GM18505 (cell line): ENCODE measurements at regions not wholly inside any gene's neighbourhood (a gene's known extent, or its start where the extent isn't known, plus 50 kb on each side); places are given as distances from the start of the nearest gene placed in this dataset.
"Not testable (repeated sequence)": the region's sequence is repeated elsewhere in the genome, so short reads cannot be mapped to it uniquely, and the experiment has no call there.

Experiments used
- ATAC-seq: cut with Tn5 transposase; IDR thresholded peaks from one replicate; pipeline ENCODE4 v1.9.1; 2021; ENCODE audit not compliant: unreplicated experiment
- POLR2A ChIP-seq: IDR thresholded peaks from 4 replicates; pipeline ENCODE4 v1.6.1; 2011; ENCODE audit warnings: borderline replicate concordance; ENCODE audit not compliant: insufficient read depth, insufficient read length; ENCODE audit errors: extremely low read depth

DNA sequence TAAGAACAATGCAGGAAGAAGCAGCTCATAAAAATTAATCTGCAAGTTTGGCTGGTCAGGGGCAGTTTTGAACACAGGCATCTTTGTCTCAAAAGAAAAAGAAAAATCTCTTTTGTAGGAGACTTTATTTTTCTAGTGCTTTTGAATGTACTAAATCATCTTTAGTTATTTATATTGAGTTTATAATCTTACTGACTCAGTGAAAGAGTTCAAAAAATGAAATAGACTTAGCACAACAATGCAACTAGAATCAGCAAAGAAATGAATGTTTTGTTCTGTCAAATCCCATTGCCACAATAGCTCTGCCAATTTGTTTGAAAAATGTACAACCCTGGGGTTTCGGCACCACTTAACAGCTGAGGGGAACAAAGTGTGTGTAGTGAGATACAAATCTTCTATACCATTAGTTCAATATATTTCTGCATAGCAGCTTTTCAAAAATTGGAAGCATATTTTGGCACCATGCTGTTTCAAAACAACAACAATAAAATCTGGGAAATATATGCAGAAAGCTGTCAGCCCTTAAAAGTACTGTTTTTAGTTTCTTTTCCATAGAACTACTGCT lies 1969.1 kb downstream of the MRPL39 start:
- no peak for ATAC-seq

DNA sequence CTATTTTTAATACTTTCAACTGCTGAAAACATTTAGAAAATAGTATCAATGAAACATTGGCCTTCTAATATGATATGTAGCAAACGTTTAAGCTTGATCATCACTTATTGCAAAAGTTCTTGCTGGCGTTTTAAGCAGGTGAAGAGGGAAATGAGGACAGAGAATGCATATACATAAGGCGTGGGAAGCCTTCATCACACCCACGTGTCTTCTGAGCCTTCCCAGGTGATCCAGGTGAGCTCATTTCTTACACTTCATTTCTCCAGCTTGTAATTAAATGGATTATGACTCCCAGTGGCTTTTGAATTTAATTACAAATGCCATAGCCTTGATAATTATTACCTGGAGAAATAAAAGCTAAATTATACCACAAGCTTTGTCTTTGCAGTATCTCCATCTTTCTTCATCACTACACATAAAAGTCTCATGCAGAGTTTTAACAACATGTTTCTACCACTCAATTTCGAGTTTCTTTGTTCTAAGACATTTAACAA lies 1973.8 kb downstream of the MRPL39 start:
- TF ChIP-seq POLR2A: no peak
- ATAC-seq: no peak

More for the DNA sequence above, 1969.1 kb downstream of the MRPL39 start:
- no peak for TF ChIP-seq POLR2A

DNA sequence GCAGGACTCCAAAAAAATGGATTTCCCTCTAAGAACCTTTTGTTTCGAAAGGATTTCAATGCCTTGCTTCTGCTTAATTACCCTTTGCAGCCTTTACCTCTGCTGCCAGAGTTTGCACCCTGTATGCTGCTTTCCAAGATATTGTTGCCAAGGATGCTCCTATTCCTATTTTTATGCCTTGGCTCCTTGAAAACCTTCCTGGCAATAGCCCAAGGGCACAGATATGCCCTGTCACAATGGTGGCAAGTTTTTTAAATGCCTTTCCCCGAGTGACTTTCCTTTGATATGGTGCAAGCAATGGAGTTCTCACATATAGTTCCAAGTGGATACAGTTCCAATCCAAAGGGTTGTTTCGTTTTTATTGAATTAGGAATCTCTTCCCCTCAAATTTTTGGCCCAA lies 1983.0 kb downstream of the MRPL39 start:
- no peak for ATAC-seq
- no peak for TF ChIP-seq POLR2A

DNA sequence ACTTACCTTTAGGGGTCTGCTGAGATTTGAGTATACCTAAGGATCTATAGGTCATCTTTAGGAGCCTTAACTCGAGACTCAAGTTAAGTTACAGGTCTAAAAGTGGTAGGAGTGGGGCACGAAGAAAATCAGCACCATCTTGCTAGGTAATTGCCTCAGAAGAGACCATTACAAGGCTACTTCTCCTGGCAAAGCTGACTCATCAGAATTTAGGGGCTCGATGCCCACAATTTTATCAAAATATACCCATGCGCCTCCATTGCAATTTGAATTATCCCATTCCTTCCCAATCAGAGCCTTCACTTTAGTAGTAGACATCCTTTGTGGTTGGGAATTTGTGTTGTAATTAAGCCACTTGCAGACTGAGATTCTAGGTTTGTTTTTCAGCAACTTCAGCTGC lies 1994.3 kb downstream of the MRPL39 start:
- ATAC-seq: no peak
- TF ChIP-seq POLR2A: no peak

DNA sequence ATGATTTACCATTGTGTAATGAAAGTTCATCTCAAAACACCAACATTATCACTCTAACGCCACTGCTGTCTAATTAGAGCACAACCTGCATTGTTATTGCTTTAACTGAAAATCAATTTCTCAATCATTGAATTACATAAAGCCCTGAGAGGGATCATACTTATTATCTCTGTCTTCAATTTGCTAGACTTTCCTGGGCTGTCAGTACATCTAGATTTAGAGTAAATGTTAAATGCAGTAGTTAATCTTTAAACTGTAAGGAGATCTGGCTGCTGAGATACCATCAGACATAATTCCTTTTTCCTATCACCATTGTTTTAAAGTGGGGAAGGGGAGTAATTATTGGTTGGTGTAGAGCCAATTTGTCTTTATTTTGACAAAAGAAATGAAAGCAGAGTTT lies 1995.1 kb downstream of the MRPL39 start:
- TF ChIP-seq POLR2A: no peak
- no peak for ATAC-seq

DNA sequence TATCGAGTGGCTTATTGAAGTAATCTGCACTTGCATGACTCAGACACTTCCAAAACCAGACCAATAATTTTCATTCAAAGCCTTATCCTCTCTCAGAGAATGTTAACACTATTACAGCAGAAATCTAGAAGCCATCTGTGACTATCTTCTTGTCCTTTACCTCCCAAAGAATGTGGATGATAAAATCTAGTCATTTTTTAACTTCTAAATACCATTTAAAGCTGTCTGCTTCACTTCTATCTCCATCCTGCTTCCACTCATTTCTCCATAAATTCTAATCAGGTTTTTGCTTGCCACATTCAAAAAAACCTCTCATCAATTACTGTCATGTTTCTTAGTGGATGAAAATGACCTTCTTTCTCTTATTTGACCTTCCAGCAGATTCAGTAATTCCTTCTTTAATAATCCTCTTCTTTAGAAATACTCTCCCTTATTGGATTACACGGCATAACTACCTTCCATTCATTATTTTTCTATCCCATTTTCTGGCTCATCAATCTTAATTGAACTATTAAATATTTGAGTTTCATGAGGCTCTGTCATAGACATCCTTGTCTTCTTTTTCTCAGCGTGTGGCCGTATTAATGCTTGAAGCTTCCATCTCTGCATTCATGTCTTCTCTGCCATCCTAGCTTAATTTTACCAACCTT lies 1999.4 kb downstream of the MRPL39 start:
- ATAC-seq: no peak
- no peak for TF ChIP-seq POLR2A

DNA sequence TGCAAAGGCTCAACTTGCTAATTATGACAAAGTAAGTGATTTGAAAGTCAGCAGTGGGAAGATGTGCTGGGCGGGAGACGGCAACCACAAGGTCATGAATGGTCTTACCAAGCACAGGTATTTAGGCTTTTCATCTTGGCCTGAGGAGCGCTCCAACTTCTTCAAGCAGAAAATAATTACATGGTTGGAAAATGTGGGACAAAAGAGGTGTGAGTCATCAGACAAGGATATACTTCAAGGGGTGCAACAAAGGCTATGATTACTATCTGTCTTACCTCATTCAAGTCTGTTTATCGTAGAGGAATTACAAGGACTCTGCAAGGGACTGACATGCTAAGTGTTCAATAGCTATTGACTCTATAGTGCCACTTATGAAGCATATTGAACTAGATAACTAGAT lies 2005.7 kb downstream of the MRPL39 start:
- no peak for TF ChIP-seq POLR2A
- no peak for ATAC-seq

DNA sequence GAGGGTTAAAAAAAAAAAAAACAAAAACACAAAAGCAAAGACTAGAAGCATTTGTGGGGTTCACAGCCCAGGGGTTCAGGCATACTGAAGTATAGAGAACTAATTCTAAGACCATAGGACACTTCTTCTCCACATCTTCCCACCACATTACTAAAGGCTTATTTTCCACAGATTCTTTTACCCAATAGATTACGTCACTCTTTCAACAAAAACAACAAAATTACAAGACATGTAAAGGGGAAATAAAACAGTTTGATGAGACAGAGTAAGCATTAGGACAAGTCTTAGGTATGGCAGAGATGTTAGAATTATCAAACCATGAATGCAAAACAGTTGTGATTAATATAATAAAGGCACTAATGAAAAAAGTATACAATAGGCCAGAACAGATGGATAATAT lies 2013.7 kb downstream of the MRPL39 start:
- ATAC-seq: no peak
- TF ChIP-seq POLR2A: no peak

DNA sequence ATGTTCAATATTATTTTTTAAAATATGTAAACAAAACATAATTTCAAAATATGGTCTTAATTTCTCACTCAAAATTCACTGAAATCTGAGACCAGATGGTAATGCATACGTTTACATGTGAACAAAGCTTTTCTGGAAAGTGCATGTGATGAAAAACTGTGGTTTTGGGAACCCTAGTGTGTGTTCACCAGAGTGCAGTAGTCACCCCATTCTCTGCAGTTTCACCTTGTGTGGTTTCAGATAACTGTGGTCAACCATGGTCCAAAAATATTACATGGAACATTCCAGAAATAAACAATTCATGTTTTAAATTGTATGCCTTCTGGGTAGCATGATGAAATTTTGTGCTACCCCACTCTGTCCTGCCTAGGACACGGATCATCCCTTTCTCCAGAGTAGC lies 2021.9 kb downstream of the MRPL39 start:
- no peak for ATAC-seq
- no peak for TF ChIP-seq POLR2A

DNA sequence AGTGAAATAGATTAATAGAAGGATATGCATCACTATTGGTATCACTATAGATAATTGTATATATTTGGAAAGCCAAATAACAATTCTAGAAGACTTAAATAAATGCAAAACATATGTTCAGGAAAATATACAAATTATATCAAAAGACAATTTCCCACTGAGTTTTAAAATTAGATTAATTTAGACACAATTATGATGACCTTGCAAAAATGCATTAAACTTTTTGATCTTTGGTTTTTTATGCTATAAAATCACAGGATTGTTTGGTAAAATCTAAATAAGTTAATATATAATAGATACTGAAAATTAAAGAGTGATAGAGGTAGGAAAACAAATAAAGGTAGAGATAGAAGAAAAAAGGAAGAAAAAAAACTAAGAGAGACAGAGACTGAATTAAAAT lies 2027.7 kb downstream of the MRPL39 start:
- TF ChIP-seq POLR2A: no peak
- ATAC-seq: no peak

DNA sequence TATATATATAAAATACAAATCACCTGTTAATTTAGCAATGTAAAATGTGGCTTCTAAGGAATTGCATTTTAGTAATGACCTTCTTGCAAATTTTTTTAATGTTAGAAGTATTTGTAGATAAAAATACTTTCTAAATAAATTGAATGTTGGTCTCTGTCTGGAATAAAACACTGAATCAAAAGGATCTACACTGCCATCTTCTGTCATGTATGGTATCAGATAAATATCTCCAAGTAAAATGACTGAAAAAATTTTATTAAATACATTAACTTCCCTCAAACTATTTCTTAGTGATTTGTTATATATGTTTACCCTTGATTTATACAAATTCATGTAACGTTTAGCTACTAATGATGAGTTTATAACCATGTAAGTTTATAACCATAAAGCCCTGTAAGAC lies 2029.3 kb downstream of the MRPL39 start:
- TF ChIP-seq POLR2A: no peak
- ATAC-seq: no peak

DNA sequence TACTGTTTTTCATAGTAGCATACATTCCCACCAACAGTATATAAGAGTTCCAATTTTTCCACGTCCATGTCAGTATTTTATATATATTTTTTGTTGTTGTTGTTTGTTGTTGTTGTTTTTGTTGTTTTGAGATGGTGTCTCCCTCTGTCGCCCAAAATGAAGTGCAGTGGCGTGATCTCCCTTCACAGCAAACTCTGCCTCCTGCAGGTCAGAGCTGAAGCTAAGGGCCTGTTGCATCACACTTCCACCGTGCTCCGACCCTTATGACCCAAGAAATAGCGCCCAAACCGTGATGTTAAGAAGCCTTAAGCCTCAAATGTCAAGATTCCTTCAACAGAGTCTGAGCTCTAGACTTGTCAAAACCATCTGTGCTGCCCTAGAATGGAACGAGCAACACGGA lies 2032.3 kb downstream of the MRPL39 start:
- no peak for TF ChIP-seq POLR2A
- no peak for ATAC-seq

DNA sequence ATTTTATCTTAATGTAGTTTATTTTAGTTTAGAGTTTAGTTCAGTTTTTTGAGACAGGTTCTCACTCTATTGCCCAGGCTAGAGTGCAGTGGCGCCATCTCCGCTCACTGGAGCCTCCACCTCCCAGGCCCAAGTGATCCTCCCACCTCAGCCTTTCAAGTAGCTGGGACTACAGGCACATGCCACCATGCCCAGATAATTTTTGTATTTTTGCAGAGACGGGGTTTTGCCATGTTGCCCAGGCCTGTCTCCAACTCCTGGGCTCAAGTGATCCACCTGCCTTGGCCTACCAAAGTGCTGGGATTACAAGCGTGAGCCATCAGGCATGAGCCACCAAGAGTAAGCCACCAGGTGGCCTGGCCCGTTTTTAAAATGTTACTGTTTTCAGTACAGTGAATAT lies 2058.4 kb downstream of the MRPL39 start:
- not testable (repeated sequence) for ATAC-seq

DNA sequence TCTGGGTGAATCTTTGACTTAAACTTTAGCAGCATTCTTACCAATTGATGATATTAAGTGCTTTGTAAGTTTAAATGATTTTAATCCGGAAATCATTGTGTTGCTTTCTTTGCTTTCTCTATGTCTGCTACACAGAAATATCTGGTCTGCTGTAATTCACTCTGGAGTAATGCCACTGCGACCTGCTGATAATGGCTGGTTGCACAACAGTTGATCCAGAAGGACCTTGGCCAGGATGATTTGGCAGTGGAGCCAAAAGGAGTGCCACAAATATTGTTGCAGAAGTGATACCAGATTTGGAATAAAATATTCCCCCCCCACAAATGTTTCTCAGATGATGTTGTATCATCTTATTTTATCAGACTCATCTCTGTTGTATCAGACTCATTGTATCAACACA lies 2063.9 kb downstream of the MRPL39 start:
- ATAC-seq: no peak
- TF ChIP-seq POLR2A: no peak

DNA sequence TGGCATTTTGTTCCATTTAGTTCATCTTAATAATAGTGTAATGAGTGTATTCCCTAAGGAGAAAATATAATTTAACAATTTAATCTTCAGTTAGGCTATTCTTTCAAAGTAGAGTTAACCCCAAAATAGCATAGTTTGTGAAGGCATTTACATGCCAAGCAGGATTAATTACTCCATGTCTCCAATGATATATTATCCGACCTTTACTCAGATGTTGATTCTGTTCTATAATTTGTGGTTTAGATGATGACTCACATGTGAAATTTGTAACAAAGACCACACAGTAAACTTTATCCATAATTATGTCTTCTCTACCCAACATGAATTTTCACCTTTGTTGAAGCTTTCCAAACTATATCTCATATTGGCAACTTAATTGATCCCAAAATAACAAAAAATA lies 2065.2 kb downstream of the MRPL39 start:
- ATAC-seq: no peak
- no peak for TF ChIP-seq POLR2A

DNA sequence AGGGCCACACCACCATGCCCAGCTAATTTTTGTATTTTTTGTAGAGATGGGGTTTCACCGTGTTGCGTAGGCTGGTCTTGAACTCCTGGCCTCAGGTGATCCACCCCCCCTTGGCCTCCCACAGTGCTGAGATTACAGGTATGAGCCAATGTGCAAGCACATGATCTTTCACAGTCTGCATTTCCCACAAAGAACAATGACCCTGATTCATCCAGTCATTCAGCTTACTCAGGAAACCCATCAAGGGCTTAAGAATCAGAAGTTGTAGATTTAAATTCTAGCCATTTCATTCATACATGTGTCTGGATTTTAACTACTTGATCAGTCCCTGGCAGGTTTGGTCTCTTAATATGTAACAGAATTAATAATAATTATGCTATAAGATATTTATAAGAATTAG lies 2065.7 kb downstream of the MRPL39 start:
- TF ChIP-seq POLR2A: no peak
- no peak for ATAC-seq

DNA sequence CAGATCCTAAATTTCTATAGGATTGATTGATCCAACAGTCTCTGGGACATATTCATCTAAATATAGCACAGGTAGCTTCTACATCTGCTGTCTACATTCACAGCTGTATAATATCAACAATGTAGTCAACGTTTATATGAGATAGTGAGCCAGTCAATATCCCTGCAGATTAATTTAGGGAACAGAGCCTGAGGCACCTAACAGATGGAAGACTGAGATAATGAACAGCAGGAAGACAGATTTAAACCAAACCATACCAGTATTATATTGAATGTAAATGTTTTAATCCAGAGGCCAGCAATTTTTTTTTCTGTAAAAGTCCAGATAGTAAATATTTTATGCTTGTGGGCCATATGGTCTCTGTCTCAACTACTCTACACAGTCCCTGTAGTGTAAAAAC lies 2072.4 kb downstream of the MRPL39 start:
- ATAC-seq: no peak
- TF ChIP-seq POLR2A: no peak
